Loucy (cell line): ENCODE measurements at regions not wholly inside any gene's neighbourhood (a gene's known extent, or its start where the extent isn't known, plus 50 kb on each side); places are given as distances from the start of the nearest gene placed in this dataset.

Experiments
- CTCF ChIP-seq: fragments of 200-600 bp; sonication (generic); conservative IDR thresholded peaks from 2 replicates; pipeline ENCODE4 v1.5.1; 2014; ENCODE audit warnings: mild to moderate bottlenecking, antibody characterized with exemption, low read length
- EZH2phosphoT487 ChIP-seq: fragments of 200-600 bp; IDR thresholded peaks from 2 replicates; pipeline ENCODE4 v1.6.1; 2018; ENCODE audit warnings: antibody characterized with exemption, mild to moderate bottlenecking, moderate library complexity, borderline replicate concordance

- TF ChIP-seq CTCF (no peak), EZH2phosphoT487 (no peak)
Measured at GRCh38 chr18:67453901-67454300, 62.6 kb downstream of the DSEL start.
